ENCODE measurements at regions not wholly inside any gene's neighbourhood (a gene's known extent, or its start where the extent isn't known, plus 50 kb on each side); places are given as distances from the start of the nearest gene placed in this dataset.

DNA sequence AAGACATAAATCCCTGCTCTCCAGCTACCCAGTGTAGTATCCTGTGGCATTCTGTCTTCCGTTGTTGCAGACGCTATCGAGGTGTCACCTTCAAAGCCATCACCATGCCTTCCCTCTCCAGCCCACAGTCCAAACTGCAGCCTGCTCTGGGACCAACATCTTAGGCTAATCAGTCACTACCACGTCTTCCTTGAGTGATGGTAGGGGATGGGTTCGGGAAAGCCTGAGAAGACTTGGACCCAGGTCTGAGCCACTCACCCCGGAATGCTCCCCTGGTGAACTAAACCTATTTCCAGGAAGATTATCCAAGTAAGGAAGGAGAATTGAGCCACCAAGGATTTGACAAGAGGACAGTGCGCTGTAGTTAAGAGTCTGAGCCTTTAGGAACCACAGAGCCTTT is 52.9 kb upstream of the IRX1 start:
- DNase-seq = no peak

DNA sequence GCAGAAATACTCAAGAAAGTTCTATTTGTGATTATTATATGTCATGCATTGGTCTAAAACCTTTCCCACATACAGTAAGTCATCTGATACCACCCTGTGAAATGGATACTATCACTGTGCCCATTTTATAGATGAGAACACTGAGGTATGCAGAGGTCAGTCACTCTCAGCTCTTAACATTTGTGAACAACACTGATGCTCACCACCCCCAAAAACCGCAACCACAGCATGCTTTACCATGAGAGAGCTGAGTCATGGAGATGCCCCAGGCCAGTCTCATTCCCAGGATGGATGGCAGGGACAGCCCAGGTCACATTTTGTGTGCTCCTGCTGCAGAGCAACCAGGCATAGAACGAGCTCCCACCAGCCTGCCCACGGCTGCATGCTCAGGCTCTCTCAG is 53.5 kb upstream of the IRX1 start:
- DNase-seq = no peak

DNA sequence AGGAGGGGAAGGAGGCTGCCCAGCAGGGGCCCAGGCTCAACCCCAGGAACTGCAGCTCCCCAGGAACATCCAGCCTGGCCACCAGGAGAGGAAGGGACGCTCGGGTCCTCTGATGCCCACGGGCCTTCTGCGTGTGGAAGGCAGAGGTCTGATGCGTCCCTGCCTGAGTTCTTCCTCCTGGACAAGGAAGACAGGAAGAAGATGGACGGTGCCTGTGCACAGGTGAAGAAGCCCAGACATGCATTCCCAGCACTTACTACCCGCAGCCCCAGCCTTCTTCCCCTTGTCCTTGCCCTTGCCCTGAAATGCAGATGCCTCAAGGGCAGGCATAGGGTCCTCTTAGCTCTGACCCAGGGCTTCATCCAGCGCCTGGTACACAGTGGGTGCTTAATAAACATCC is 56.7 kb upstream of the IRX1 start:
- no peak for DNase-seq

DNA sequence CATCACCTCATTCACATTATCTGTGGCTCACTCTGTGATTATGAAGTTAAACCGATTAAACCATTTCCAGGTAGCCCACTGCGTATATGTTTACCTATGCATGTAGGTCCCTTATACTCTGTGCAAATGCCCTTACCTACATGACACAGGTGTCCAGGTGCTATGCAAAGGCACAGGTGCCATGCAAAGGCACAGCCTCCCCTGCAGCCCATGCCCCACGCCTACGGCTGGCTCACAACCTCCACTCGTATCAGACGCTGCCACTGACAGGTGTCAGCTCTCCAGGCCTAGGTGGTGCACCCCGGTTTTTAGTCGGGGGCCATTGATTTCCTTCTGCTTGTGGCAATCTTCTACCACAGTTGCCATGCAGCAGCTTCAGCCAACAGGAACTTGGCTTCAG is 57.7 kb upstream of the IRX1 start:
- DNase-seq = no peak

DNA sequence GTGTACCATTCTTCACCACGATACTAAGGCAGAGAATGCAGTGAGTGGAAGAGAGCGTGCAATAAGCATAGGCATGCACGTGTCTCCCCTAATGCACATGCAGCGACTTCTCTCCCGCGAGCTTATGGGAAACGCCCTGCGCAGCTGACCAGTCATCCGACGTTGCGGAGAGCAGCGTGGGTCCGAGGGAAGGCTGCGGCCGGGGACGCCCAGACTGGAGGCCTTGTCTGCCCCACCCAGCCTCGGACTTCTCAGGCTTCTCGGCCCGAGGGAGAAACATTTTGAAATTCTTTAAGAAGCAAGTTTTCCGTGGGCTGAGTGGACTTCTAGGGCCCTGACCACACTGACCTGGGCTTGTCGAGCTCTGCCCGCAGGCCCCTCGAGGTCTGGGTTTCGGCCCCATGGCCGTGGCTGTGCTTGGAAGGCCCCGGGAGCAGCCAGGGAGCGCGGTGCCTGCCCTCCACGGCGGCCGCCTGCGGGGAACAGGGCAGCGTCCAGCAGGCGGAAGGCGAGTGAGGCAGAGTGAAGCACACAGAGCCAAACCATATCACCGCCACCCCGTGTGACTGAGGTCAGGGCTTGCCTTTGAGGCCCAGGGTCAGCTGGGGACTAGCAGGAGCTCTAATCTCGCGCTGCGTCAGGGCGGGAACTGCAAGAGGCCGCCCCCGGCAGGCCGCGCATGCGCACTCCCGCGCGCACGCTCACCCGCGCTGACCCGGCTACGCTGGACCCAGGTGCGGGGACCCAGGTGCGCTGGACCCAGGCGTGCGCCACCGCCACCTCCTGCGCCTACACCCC is 60.0 kb upstream of the IRX1 start:
- no peak for DNase-seq

DNA sequence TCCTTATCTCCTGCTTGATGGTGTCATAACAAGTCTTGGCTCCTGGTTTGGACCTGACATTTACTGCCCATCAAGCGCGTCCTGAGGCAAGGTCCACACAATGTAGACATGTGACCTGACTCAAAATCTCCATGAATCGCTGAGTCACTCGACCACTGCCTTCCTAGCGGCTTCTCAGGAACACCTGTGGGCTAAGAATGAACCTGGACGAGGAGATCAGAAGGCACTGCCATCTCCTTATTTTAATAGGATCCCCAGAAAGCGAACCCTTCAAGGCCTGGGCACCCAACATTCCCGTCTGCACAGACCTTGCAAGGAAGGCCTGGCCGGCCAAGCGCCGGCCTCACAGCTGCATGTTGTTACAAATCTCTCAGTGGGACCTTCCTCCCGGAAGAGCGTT is 60.6 kb upstream of the IRX1 start:
- DNase-seq = no peak

DNA sequence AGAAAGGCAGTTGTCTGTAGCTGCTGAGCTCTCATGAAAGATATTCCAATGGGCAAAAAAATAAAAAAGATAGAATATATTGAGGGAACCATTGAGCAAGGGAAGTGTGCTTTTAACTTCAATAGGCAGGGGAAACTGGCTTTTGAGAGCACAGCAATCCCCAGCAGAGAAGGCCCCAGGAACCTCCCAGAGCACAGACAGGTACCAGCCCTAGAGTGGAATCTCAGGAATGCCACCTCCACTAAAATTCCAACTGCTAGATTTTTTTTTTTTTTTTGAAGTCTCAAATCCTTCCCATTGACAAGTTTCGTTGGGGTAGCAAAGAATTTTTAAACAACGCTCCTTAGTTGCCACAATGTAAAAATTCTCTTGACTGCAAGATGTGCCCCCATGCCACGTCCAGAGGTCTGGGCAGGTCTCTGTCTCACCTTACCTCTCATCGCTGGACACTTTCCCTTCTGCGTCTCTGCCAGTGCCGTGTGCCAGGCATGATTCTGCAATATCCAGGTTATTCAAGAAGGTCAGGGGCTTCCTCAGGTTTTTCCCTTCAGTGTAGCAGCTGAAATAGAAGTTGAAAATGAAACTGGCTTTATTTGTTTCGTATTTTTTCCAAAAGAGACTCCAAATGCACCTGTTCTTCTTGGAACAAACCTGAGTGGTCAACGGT is 64.2 kb upstream of the IRX1 start:
- DNase-seq = no peak

DNA sequence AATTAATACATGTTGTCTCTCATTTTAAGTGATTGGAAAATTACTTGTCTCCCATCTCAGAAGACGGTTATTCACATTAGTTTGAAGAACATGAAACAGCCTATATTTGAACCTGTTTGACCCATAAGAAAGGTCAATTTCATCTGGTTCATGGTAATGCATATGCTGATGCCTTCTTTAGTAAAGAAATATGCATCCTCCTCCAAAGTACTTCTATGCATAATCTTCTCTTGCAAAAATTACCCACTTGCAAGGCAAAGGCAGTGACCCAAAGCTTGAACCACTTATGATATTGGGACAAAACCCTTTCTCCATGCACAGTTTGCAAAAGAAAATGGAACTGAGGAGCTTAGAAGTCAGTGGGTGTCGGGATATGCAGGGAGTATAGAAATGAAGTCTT is 65.4 kb upstream of the IRX1 start:
- DNase-seq = no peak

DNA sequence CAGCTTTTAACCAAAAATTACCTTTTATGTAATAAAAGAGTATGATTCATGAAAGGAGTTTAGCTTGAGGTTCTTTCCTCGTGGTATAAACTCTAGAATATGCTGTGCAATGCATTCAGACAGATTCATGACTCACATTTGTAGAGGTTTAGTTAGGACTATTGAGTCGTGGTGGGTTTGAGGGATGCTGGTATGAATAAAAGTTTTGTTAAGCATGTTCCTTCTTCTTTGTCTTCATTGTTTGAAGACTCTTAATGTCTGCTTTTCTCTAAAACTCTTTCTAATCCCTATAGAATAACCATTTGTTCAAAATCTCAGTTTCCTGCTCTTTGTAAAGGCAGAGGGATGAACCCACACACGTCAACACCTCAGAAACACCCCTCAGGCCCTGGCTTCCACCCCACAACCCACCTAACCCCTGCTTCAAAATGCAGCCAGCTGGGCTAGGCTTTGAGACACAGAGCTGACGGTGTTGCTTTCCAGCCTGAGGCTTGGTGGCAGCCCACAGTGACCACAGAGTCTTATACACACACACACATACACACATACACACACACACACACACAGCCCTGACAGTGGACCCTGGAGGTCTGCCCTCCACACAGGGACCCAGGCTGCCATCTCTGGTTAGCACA is 69.0 kb upstream of the IRX1 start:
- no peak for DNase-seq

DNA sequence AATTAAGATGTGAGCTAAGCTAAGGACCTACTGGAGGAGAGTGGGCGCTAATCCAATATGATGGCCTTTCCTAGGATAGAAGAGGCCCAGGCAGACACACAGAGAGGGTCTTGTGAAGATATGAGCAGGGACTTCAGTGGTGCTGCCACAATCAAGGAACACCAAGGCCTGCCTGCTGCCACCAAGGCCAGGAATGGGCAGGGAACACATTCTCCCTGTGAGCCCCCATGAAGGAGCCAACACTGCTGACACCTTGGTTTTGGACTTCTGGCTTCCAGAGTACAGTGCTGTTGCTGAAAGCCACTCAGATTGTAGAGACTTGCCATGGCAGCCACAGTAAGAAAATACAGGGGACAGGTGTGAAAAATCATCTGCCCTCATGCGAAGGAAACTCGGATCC is 73.1 kb upstream of the IRX1 start:
- DNase-seq = no peak

DNA sequence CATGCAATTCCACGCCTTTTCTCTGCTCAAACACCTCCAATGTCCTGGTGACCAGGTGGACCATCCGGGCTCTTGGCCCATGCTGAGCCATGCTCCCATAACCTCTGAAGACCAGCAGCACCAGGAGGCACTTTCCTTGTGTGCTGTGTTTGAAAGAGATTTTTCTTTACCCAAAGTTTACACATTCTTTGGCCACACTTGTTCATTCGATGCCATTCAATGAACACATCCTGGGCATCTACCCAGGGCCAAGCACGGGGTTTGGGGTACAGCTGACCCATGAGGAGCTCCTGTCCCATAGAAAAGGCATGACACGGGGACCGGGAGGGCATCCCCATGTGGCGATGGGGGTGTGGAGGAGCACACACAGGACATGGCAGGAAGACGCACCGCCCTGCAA is 77.1 kb upstream of the IRX1 start:
- no peak for DNase-seq

DNA sequence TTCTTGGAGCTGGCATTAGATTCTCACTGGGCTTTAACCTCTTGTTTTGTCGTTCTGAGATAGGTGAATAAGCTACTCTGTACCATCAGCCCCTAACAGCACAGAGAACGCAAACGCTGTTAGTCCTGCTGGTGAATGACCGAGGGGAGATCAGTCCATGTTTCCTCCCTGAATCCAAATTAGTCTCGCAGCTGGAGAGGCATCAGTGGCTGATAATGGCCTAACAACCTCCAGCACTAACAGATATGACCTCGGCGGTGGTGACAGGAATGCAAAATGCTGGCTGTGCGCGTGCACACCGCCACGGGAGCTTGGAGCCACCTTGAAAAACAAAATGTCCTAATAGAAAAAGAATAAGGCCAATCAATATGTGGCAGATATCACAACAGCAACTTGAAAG is 77.6 kb upstream of the IRX1 start:
- no peak for DNase-seq

DNA sequence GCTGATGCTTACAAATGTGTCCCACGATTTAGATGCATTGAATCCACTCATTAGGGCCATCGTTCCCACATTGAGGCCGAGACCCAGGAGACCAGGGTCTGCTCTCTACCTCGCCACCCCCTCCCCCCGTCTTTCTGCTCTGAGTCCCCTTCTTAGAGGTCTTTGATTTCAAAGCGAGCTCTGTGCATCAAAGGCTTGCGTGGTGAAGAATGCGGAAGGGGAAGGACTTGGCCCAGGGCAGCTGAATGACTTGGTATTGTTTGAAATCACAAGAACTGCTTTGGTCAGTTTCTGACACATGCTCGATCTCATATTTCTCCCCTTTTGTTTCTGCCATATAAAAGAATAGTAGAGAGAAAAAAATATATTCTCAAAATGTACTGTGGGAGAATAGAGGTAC is 78.3 kb upstream of the IRX1 start:
- peak; percentile 55 for DNase-seq

DNA sequence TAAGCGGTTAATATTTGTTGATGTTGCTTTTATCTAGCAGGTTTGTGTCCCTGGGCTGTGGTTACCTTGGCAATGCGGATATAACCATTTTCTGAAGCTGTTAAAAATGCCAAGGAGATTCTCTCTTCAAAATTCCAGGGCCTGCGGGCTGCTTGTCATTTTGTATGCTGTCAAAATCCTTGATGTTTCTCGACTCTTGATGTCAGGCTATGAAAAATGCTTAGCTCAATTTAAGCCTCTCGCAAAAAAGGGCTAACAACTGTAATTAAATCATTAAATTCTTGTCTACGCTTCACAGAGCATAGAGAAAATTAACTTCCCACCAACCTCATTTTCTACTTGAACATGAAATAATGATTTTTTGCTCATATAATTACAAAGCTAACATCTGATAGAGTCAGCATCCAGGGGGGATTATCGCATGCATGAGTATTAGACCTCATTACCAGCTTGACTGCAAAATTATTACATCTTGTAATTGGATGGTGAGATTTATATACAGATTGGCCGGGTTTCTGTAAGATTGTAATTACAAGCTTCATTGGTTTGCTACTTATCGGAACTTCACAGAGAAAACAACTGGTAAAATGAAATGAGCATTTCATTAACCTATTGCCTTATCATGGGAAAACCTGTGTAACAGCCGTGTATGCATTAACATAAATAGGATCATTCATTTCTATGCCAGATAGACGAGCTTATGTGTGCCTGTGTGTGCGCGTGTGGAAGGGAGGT is 83.1 kb upstream of the IRX1 start:
- peak; percentile 73 for DNase-seq

DNA sequence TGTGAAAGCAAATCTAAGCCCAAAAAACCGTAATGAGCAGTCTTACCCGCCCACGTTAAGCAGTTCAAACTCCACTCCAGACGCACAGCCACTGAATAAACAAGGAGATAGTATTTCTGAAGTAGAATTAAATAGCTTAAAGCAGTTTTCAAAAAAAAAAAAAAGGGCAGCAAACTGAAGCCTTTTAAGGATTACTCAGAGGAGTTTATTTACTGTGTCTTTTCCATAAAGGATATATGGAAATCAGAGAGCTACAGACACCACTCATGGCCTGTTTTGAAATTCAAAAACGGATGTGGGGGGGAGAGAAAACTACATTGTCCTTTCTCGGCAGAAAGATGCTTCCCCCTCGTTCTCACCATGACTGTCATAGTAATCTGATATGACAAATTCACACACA is 83.7 kb upstream of the IRX1 start:
- no peak for DNase-seq

DNA sequence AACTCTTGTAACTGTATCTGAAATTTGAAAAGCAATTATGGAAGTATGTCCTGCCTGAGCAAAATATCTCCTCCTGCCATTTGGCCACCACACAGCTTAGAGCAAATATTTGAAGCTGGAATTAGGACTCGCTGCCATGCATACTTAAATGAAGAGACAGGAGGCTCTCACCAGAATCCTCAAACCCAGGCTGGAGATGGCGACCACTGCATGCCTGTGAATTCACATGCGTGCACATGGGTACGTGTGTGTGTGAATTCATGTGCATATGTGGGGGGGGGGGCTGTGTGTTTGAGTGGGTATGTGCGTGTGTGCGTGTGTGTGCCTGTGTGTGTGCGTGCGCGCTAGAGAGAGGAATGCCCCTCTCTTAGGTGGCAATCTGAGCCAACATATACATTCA is 84.1 kb upstream of the IRX1 start:
- DNase-seq = peak; percentile 23

DNA sequence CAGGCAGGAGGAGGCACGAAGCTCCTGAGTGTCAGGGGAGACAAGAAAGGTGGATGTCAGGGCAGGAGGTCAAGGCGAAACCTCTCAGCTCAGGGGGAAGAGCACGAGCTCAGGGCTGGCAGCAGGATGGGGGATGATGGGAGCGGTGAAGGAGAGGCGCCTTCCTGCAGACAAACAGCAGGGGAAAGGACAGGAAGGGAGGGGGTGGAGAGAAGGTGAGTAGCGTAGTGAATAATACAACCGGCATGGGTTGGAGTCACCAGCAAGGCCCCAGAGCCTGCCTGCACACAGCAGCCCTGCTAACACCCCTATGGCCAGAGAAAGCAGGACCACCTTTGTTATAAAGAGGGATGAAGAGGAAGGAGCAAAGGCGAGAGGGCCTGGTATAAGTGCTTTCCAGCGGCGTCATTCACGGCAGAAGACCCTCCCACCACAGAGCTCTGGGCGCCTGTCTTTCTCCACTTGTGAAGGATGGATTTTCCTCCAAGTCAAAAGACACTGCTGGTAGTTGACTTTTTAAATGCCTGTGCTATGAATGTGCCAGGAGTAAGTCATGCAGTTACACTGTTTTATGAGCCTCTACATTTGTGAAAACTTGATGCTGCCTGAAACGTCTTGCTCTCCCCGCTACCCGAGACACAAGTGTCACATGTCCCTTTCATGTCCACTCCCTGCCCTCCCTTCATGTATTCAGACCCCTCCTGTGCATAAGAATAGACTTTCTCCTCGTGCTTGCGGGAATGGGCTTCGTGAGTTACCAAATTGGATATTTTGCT is 84.8 kb upstream of the IRX1 start:
- no peak for DNase-seq

DNA sequence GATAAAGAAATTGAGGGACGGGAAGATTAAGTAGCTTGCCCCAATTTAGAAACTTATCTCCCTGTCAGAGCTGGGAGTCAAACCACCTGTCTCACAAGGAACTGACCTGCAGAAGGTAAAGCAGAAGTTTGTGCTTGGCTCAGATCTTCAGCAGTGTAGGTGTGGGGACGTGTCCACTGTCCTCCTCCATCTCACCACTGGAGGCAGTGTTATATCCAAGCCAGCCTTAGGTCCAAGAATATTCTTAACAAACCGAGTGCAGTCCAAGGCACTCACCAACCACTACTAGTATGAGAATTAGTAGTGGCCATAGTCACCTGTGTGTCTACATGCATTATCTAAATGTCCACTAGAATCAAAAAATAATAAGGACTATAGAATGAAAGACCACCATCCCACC is 86.3 kb upstream of the IRX1 start:
- no peak for DNase-seq

DNA sequence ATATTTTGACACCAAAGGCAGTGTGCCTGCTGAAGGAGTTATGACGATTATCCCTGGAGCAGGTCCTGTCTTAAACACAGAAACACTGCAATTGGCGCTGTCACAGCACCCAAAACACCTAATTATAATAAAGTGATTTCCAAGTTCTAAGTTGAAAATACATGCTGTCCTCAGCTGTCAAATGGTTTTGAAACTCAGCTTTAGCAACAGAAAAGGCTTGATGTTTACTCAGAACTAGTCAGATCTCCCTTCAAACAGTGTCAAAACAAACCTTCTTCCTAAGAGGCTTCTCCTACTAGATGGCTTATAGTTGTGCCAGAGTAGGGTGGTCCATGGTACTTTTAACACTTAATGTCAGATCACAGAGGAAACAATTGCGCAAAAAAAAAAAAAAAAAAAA is 87.2 kb upstream of the IRX1 start:
- DNase-seq = no peak

DNA sequence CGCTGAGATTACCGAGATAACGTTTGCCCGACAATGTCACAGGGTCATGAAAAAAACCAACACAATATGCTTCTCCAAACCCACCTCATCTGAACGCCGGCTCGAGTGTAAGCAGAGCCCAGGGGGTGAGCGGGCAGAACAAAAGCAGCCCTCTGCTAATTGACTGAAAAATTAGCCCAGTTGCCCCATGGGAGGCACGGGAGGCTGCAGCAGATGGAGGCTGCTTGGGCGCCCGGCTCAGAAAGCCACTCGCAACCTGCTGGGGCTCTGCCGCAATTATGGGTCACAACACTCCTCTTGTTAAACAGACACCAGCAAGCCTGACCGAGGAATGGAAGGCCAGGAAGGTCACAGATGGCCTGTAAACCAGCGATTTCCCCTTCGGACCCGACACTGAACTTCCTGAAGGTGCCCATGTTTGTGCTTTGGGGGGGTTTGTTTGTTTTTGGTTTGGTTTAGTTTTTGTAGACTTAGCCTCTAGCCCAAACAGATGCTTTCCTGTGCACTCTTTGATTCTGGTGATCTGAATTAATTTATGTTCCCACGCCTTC is 104.6 kb upstream of the IRX1 start:
- peak; percentile 57 for DNase-seq

DNA sequence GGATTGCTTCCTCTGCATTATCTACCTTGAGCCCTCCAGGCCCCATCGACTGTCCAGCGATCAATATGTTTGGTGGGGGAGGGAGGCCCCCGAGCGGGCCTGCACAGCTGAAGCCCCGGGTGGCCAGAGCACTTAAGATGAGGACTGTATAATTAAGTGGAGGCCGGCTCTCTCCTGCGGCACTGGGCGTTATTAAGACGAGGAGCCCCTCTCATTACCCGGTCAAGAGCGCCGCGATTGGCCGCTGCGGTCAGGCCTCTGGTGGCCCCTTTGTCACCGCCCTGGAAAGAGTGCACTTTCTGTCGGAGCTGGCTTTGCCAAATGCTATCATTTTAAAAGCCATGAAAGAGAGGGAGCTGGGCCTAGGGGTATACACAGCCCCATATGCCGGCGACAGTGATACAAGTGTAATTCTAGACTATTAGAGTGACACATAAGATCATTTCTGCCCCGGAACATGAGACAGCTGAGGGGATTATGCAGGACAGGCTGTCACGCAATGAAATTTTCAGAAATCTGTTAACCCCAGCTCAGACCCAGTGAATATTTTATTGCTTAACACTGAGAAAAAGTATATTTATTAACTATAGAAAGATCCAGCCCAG is 106.3 kb upstream of the IRX1 start:
- peak; percentile 82 for DNase-seq

DNA sequence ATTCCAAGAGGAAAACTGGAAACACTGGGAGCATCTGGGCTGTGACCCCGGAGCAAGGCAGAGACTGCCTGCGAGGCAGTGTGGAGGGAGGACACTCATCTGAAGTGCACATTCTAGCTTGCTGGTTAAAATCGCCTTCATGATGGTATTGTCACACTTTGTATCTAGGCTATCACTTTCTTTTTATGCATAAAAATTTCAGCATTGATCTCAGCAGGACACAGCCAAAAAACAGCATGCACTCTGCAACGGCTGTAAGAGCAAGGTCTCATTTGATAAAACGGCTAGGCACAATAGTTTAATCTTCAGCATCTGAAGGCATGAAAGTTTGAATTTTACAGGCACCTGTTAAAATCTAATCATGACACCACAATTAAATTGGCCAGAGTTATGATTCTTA is 110.8 kb upstream of the IRX1 start:
- no peak for DNase-seq
